ENCODE measurements at regions not wholly inside any gene's neighbourhood (a gene's known extent, or its start where the extent isn't known, plus 50 kb on each side); places are given as distances from the start of the nearest gene placed in this dataset.

GRCh38 chr3:177590826-177591225, 393.5 kb upstream of the TBL1XR1 start:
- intact Hi-C loops (cut with micrococcal nuclease) = no loop called here

- intact Hi-C loops (cut with micrococcal nuclease) = no loop called here
Observed at GRCh38 chr3:177591379-177591778, 394.1 kb upstream of the TBL1XR1 start.

DNA sequence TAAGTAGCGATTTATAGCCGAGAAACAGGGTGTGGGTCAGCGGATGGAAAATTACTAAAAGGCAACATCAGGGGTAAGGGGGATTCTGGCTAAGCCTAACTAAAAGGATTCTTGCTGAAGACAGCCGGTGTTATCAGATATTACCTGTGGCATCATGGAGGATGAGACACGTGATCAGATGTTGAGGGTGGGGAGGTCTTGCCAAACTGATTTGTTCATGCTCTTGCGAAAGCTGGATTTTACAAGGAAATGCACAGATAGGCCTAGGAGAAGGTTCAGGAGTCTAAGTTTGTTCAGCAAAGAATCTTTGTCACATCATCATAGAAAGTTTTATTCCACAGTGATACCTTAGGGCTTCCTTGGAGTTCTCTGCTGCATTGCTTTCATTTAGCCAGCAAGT, 396.8 kb upstream of the TBL1XR1 start:
- intact Hi-C loops (cut with micrococcal nuclease) = no loop called here

DNA sequence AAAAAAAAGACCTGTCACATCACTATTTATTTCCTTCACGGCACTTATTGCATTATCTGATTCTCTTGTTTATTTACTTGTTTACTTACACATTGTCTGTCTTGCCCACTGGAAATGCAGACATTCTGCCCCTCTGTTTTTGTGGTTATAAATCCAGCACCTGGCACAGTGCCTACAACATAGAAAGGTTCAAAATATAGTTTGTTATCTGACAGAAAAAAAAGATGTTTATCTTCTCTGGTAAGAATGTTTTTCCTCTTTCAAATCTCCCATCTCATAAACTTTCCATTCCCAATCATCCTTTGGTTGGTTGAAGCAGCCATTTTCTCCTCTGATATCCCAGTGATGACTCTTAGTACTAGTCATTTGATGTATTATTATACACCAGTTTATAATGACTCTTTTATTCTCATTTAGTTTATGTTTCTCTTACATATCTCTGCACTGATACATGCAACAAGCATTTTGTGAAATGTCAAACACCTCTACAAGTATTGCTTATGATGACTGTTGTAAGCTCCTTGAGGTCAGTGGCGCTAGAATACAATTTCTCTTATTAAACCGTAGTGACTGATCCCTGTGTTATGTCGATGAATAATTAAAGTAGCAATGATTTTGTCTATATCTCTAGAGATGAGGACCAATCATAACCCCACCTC, 398.4 kb upstream of the TBL1XR1 start:
- intact Hi-C loops (cut with micrococcal nuclease) = loop anchor here (5.0 kb wide), 4 partner anchors 58 to 448 kb away; no protein-coding TSS in a partner anchor

DNA sequence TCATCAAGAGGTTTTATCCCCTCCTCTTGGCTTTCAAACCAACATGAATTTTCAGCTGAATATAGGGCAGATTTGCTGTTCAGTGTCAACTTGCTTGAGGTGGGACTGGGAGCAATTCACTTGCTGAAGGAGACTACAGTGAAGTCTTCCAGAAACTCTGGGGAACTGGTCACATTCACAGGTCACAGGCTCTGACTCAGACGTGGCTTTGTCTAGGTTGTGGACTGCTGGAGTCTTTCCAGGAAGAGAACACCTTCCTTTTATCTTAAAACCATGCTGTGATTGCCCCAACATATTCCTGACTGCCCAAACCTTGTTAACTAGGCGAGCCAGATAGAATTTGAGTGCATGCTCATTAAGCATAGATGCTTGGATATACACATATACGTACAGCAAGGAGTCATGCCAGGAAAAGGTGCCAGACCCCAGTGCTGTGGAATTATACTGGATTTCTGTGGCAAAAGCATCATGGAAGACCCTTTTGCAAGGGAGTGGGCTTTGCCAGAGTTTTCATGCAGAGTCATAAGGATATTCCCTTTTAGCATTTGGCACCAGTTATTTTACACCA, 399.1 kb upstream of the TBL1XR1 start:
- intact Hi-C loops (cut with micrococcal nuclease) = loop anchor here (5.0 kb wide), 4 partner anchors 59 to 449 kb away; no protein-coding TSS in a partner anchor

DNA sequence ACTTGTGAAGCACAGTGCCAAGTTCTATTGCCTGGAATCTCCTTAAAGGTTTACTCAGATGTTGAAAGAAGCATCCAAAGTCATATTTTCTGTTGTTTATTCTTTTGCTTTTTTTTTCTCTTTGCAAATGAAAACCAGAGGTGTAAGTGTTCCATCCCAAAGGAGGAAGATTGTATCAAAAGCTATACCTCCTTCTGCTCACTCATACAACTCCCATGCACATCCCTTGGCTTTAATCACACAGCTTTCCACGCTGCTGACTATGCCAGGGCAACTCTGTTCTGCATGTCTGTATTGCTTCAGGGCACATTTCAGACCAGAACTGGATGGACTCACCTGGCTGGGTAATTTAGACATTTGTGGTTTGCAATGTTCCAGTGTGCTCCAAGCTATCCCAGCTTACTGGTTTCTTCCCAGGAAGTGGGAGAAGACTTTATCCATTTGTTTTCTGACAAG, 399.6 kb upstream of the TBL1XR1 start:
- intact Hi-C loops (cut with micrococcal nuclease) = loop anchor here (1.0 to 5.0 kb wide), 6 partner anchors 60 to 450 kb away; no protein-coding TSS in a partner anchor

DNA sequence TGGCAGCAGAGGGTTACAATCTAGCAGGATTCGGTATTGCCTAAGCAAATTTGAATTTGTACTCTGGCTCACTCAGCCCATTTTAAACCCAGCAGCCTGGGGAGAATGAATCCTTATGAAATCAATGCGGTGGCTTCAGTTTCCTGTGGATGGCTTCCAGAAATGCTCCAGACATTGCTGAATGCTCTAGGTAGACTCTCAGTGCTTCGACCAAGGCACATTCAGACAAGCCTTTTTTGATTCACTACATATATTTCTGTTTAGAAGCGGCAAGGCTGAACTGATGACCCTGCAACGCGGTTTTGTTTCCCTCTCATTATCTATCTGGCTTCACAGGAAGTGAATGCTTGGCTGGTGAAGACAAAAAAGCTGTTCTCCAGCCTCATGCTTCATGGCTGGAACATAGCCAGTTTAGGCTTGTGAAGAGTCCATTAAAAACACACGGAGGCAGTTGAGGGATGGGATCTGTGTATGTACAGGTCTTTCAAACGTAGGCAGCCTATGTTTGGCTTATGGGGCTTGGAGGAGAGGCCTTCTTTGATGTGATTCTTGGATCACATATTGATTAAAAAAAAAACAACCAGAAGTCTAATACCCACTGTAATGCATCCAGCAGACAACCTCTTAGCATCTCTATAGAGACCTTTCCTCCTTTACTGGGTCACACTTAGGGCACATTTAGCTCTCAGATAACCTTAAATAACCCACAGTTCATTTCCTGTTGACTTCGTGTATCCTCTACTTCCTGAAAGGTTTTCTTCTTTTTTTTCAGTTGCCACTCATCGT, 400.2 kb upstream of the TBL1XR1 start:
- intact Hi-C loops (cut with micrococcal nuclease) = loop anchor here (1.0 to 5.0 kb wide), 9 partner anchors 49 to 541 kb away; no protein-coding TSS in a partner anchor

GRCh38 chr3:177598097-177598833, 401.0 kb upstream of the TBL1XR1 start:
- intact Hi-C loops (cut with micrococcal nuclease) = loop anchor here (1.0 to 5.0 kb wide), 7 partner anchors 49 to 541 kb away; no protein-coding TSS in a partner anchor

DNA sequence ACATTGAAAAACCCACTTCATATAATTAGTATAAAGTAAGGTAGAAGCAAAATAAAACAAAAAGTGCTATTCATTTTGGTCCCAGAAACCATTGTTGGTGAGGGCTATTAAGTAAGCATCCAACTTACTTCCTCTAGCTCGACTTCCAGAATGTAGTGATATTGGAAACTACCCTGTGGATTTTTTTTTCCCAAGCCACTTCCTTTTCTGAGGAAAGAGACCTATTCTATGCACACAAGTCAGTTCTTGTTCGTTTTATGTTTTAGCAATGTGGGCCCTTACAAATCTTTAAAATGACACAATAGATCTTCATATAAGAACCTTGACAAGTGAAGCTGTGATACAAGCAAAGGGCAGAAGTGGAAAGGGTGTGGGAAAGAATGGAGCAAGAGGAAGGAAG, 402.0 kb upstream of the TBL1XR1 start:
- intact Hi-C loops (cut with micrococcal nuclease) = loop anchor here (2.0 to 5.0 kb wide), 6 partner anchors 47 to 543 kb away; no protein-coding TSS in a partner anchor

GRCh38 chr3:177599837-177600236, 402.6 kb upstream of the TBL1XR1 start:
- intact Hi-C loops (cut with micrococcal nuclease) = loop anchor here (2.0 to 5.0 kb wide), 6 partner anchors 47 to 543 kb away; no protein-coding TSS in a partner anchor

DNA sequence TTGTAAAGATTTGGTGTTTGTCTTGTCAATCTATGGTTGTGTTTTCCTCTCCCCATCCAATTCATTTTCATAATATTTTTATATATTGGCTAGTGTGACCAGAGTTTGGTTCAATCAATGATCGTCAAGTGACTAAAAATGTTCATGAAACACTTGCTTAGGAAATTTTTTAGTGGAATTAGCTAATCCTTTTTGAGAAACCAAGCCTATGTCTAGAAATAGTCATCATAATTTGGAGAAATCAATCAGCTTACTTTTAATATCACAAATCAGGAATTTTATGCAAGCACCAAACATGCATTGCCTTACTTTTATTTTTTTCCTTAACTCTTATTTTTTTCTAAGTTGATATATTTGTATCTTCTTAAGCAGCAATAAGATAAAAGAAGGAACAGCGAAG, 403.1 kb upstream of the TBL1XR1 start:
- intact Hi-C loops (cut with micrococcal nuclease) = no loop called here

DNA sequence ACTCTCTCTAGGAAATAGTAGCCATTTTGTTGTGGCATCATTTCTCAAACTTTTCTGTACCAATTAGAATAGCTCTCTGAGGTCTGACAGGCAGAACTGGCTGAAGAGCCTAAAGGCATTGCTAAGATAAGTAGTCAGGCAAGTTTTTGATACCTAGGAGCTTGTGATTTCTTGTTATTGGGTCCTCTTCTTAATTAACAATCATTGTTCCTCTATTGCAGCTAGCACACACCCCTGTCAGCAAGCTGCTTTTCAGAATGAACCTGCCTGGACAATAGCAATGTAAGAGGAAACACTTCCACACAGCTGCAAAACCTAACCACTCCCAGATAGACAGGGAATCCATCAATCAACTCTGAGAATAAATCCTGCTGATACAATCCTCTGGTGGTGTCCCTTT, 403.9 kb upstream of the TBL1XR1 start:
- intact Hi-C loops (cut with micrococcal nuclease) = no loop called here

DNA sequence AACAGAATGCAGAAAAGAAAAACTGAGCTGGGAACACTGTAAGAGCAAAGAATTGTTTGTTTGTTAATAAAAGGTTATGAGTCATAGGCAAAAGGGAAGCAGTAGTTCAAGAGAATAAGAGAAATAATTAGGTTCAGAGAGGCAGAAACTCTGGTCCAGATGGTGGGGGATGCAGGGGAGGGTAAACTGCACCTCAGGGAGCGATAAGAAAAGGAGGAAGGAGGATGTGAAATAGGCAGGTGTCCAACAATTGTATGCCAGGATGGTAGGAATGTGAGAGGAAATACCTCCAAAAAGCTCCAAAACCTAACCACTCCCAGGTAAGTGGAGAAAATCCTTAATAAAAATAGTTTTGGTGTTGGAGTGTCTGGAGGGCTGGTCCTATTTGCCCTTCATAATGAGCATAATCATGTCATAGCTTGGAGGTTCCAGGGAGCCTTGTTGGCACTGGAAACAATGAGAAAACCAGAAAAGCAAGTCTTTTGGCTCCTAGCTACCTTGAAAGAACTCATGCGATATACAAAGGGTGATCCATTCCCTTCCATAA, 405.4 kb upstream of the TBL1XR1 start:
- intact Hi-C loops (cut with micrococcal nuclease) = no loop called here

- intact Hi-C loops (cut with micrococcal nuclease) = no loop called here
Observed at GRCh38 chr3:177603148-177603603, 405.9 kb upstream of the TBL1XR1 start.

DNA sequence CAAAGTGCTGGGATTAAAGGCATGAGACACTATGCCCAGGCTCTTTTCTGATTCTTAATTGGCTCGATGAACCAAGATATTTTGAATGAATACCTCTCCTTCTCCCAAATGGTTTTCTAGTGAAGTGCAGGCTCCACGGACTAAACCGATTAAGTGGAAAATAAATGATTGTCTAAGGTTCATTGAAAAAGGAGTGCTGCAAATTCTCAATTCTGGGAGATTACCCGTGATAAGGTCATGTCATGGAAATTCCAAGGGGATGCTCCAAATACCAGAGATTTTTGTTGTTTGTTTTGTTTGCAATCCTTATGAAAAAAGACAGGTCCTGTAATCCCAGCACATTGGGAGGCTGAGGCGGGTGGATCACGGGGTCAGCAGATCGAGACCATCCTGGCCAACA, 406.9 kb upstream of the TBL1XR1 start:
- intact Hi-C loops (cut with micrococcal nuclease) = no loop called here

DNA sequence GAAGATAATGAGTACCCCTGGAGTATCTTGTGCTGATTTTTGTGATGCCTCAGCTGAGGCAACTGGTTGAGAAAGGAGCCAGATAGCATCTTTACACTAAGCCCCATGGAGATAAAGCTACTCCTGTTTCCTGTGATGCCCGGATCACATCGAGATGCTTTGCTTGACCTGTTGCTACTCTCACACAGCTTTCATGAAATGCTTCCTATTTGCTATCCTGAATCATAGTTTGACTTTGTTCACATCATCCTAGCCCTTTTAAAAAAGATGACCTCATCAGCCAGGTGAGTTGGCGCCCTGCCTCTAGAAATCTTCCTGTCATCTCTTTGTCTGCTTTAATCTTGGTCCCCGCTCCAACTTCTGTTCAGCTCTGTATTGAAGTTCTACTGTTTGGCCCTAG, 409.6 kb upstream of the TBL1XR1 start:
- intact Hi-C loops (cut with micrococcal nuclease) = no loop called here

- intact Hi-C loops (cut with micrococcal nuclease) = no loop called here
Observed at GRCh38 chr3:177607589-177607988, 410.3 kb upstream of the TBL1XR1 start.

- intact Hi-C loops (cut with micrococcal nuclease) = no loop called here
Observed at GRCh38 chr3:177608443-177608842, 411.2 kb upstream of the TBL1XR1 start.

DNA sequence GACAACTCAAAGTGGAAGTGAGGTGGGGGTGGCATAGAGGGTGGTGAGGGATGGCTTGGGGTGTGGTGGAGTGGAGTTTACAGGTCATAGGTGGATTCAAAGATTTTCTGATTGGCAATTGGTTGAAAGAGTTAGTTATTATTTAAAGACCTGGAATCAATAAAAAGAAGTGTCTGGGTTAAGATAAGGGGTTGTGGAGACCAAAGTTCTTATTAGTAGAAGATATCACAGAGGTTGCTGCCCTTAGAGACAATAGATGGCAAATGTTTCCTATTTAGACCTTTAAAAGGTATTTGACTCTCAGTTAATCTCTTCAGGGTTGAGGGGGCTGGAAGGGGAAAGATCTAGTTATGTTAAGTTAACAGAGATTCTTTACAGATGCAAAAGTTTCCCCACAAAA, 412.3 kb upstream of the TBL1XR1 start:
- intact Hi-C loops (cut with micrococcal nuclease) = no loop called here

DNA sequence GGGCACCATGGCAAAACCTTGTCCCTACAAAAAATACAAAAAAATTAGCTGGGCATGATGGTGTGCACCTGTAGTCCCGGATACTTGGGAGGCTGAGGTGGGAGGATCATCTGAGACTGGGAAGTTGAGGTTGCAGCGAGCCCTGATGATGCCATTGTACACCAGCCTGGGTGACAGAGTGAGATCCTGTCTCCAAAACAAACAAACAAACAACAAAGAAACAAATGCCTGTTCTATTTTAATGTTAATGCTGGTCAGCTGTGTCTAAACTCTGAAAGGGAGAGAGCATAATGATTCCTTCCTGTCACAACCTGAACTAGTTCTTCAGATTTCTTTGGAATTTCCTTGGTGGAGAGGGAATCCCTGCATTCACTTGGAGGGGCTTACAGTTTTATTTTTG, 413.0 kb upstream of the TBL1XR1 start:
- intact Hi-C loops (cut with micrococcal nuclease) = no loop called here
